Brain microvascular endothelial cell (primary cell): ENCODE measurements at regions not wholly inside any gene's neighbourhood (a gene's known extent, or its start where the extent isn't known, plus 50 kb on each side); places are given as distances from the start of the nearest gene placed in this dataset.

Experiments used
- DNase-seq: peaks from one replicate; pipeline ENCODE4 v3.0.0-alpha.2; 2020
- H3K27ac ChIP-seq: fragments of 250-450 bp; sonication (Bioruptor Pico); 2 replicates; pipeline ENCODE4 v1.5.1; 2020; ENCODE audit warnings: mild to moderate bottlenecking, moderate library complexity
- H3K27me3 ChIP-seq: fragments of 250-450 bp; sonication (Bioruptor Pico); replicated peaks from 2 replicates; pipeline ENCODE4 v1.5.1; 2020; ENCODE audit warnings: mild to moderate bottlenecking
- H3K36me3 ChIP-seq: fragments of 250-450 bp; sonication (Bioruptor Pico); replicated peaks from 2 replicates; pipeline ENCODE4 v1.5.1; 2020; ENCODE audit warnings: mild to moderate bottlenecking
- H3K4me3 ChIP-seq: 2 replicates; pipeline ENCODE4 v1.5.1; 2011; ENCODE audit warnings: low read depth, mild to moderate bottlenecking, control low read depth, low read length, moderate library complexity
- CTCF ChIP-seq: IDR thresholded peaks from 2 replicates; pipeline ENCODE4 v1.5.1; 2011; ENCODE audit warnings: low read depth, mild to moderate bottlenecking, moderate library complexity, low read length, control low read depth, inconsistent platforms; ENCODE audit errors: missing control alignments
- in situ Hi-C: cut with HindIII; loops from 2 replicates; pipeline ENCODE4 v1.10.0; 2017; ENCODE audit warnings: low sequenced_read_pairs, low pct_ligation_motif_present

DNA sequence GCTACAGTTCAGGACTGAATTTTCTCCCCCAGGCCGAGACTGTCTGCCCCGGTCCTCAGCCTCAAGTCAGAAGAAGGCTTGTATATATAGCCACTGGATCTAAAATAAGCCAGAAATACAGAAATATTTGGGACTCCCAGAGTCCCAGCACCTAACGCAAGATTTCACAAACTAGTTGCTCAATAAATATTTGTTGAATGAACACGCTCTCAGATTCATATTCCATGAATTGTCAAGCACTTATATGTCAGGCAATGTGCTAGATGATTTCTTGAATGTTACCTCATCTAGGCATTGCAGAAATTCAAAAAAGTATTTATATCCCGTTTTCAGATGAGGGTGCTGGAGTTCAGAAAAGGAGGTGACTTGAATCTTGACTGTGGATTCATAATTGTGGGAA lies 163.7 kb upstream of the KLHL29 start:
- H3K4me3 ChIP-seq = no peak overlapping the region
- TF ChIP-seq CTCF = no peak
- H3K36me3 ChIP-seq = no peaks in the 10 kb centered on the region
- no peak for DNase-seq
- H3K27me3 ChIP-seq = no peaks in the 10 kb centered on the region
- in situ Hi-C loops = no loop called here
- H3K27ac ChIP-seq = no peak overlapping the region

DNA sequence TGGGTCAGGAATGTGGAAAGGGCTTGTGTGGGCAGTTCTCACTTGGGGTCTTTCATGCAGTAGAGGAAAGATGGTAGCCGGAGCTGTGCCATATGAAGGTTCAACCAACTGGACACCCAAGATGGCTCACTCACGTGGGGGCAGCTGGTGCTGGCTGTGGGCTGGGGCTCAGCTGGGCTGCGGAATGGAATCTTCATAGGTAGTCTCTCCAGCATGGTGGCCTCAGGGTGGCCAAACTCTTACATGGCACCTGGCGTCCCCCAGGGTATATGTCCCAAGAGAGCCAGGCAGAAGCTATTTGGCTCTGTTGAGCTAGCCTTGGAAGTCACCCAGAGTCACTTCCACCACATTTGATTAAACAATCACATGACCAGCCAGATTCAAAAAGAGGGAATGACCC lies 163.1 kb upstream of the KLHL29 start:
- Histone ChIP-seq H3K36me3 (no peaks in the 10 kb centered on the region), H3K4me3 (no peak overlapping the region), H3K27me3 (no peaks in the 10 kb centered on the region), H3K27ac (no peak overlapping the region)
- in situ Hi-C loops = no loop called here
- no peak for TF ChIP-seq CTCF
- DNase-seq = no peak

DNA sequence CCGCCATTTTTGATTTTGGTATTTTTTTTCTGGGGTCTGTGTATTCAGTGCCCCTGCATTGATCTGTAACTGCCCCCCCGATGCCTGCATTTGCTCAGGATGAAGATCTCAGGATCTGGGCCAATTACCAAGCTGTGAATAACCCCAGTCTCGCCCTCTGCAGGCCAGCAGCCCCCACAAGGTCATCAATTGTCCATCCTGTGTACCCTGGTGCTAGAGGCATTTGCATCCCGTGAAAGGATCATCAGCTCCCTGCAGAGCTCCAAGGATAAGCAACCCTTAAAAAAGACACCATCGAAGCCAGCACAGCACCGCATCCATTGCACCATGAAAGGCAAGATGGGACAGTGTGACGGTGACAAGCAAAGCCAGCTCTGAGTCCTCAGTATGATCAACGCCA lies 154.1 kb upstream of the KLHL29 start:
- DNase-seq = no peak
- Histone ChIP-seq H3K36me3 (no peaks in the 10 kb centered on the region), H3K27me3 (no peaks in the 10 kb centered on the region), H3K4me3 (no peak overlapping the region), H3K27ac (no peak overlapping the region)
- no peak for TF ChIP-seq CTCF
- in situ Hi-C loops = no loop called here

- no peaks in the 10 kb centered on the region for H3K36me3 ChIP-seq
- no peak for DNase-seq
- H3K4me3 ChIP-seq = no peak overlapping the region
- H3K27me3 ChIP-seq = no peaks in the 10 kb centered on the region
- in situ Hi-C loops = no loop called here
- TF ChIP-seq CTCF = no peak
- no peak overlapping the region for H3K27ac ChIP-seq
These were observed 153.1 kb upstream of the KLHL29 start for GRCh38 chr2:23231865-23232264.

- H3K36me3 ChIP-seq = no peaks in the 10 kb centered on the region
- no peak for TF ChIP-seq CTCF
These were observed 149.7 kb upstream of the KLHL29 start for GRCh38 chr2:23235292-23235691.

DNA sequence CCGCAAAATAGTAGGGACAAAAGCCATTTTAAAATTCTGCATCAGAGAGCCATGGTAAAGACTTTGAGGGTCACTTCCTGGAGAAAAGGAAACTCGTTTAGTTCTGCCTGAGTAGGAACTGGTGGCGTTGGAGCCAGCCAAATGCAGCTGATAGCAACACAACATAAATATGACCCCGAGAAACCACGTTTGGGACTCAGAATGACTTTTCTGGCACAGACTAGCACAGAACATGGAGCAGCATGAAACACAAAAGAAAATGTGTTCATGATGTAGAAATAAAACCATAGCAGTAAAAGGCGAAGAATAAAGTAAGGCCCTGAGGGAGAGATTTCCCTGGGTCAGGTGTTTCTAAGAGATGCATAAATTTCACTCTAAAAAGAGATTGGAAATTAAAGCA lies 149.2 kb upstream of the KLHL29 start:
- no peak for TF ChIP-seq CTCF
- in situ Hi-C loops = no loop called here

More at GRCh38 chr2:23235292-23235691, 149.7 kb upstream of the KLHL29 start:
- DNase-seq = no peak
- no peak overlapping the region for H3K27ac ChIP-seq
- in situ Hi-C loops = no loop called here
- no peak overlapping the region for H3K4me3 ChIP-seq
- H3K27me3 ChIP-seq = no peaks in the 10 kb centered on the region

More for the DNA sequence above, 149.2 kb upstream of the KLHL29 start:
- DNase-seq = no peak
- Histone ChIP-seq H3K36me3 (no peaks in the 10 kb centered on the region), H3K27me3 (no peaks in the 10 kb centered on the region), H3K4me3 (no peak overlapping the region), H3K27ac (no peak overlapping the region)
